ENCODE measurements at regions not wholly inside any gene's neighbourhood (a gene's known extent, or its start where the extent isn't known, plus 50 kb on each side); places are given as distances from the start of the nearest gene placed in this dataset.

GRCh38 chr21:40915114-40915513 lies 68.2 kb upstream of the DSCAM start:
- no peak for TF ChIP-seq CTCF (IDR thresholded peaks at IDR 0.05)
- TF ChIP-seq POLR2A (IDR thresholded peaks at IDR 0.05): no peak
- WGBS (ENCODE audit: insufficient coverage, low coverage, low lambda C conversion rate, missing lambda C conversion rate): no CpG with 5 or more reads among the region's 6 CpGs
- H3K9me3 ChIP-seq: no peaks in the 10 kb centered on the region

GRCh38 chr21:40923407-40923806 lies 76.4 kb upstream of the DSCAM start:
- Histone ChIP-seq H3K27me3 (no peaks in the 10 kb centered on the region), H3K9me3 (no peaks in the 10 kb centered on the region), H3K27ac (no peak overlapping the region), H3K4me3 (no peak overlapping the region), H3K4me1 (no peaks in the 10 kb centered on the region), H3K36me3 (no peaks in the 10 kb centered on the region)
- TF ChIP-seq POLR2A (IDR thresholded peaks at IDR 0.05): no peak
- no peak for TF ChIP-seq CTCF (IDR thresholded peaks at IDR 0.05)
- DNase-seq (no peak), ATAC-seq (no peak)
- intact Hi-C loops (cut with DNase I): no loop called here
- 78% methylated on average over 8 of the region's 8 CpGs for WGBS (ENCODE audit: insufficient coverage, low coverage, low lambda C conversion rate, missing lambda C conversion rate)

More at GRCh38 chr21:40915114-40915513, 68.2 kb upstream of the DSCAM start:
- DNase-seq: no peak
- H3K4me1 ChIP-seq: no peaks in the 10 kb centered on the region
- H3K27me3 ChIP-seq: no peaks in the 10 kb centered on the region
- no peak for ATAC-seq
- H3K4me3 ChIP-seq: no peak overlapping the region
- intact Hi-C loops (cut with DNase I): no loop called here
- H3K27ac ChIP-seq: no peak overlapping the region
- H3K36me3 ChIP-seq: no peaks in the 10 kb centered on the region

GRCh38 chr21:40923901-40924300 lies 76.9 kb upstream of the DSCAM start:
- Histone ChIP-seq H3K9me3 (no peaks in the 10 kb centered on the region), H3K27ac (no peak overlapping the region), H3K36me3 (no peaks in the 10 kb centered on the region), H3K27me3 (no peaks in the 10 kb centered on the region), H3K4me3 (no peak overlapping the region), H3K4me1 (no peaks in the 10 kb centered on the region)
- no peak for DNase-seq
- WGBS (ENCODE audit: insufficient coverage, low coverage, low lambda C conversion rate, missing lambda C conversion rate): 53% methylated on average over 6 of the region's 7 CpGs
- intact Hi-C loops (cut with DNase I): no loop called here
- TF ChIP-seq POLR2A (IDR thresholded peaks at IDR 0.05) (no peak), CTCF (IDR thresholded peaks at IDR 0.05) (no peak)
- ATAC-seq: no peak

GRCh38 chr21:40924641-40925040 lies 77.7 kb upstream of the DSCAM start:
- 48% methylated on average over 4 of the region's 9 CpGs for WGBS (ENCODE audit: insufficient coverage, low coverage, low lambda C conversion rate, missing lambda C conversion rate)
- Histone ChIP-seq H3K4me1 (no peaks in the 10 kb centered on the region), H3K9me3 (no peaks in the 10 kb centered on the region), H3K36me3 (no peaks in the 10 kb centered on the region), H3K27ac (no peak overlapping the region), H3K27me3 (no peaks in the 10 kb centered on the region), H3K4me3 (no peak overlapping the region)
- TF ChIP-seq CTCF (IDR thresholded peaks at IDR 0.05): no peak
- TF ChIP-seq POLR2A (IDR thresholded peaks at IDR 0.05): no peak
- ATAC-seq (no peak), DNase-seq (no peak)
- intact Hi-C loops (cut with DNase I): no loop called here

- no peaks in the 10 kb centered on the region for H3K4me1 ChIP-seq
- no peaks in the 10 kb centered on the region for H3K9me3 ChIP-seq
- intact Hi-C loops (cut with DNase I): no loop called here
- no peak overlapping the region for H3K27ac ChIP-seq
- H3K36me3 ChIP-seq: no peaks in the 10 kb centered on the region
- no peak overlapping the region for H3K4me3 ChIP-seq
- no peak for ATAC-seq
- no peak for DNase-seq
- H3K27me3 ChIP-seq: no peaks in the 10 kb centered on the region
- TF ChIP-seq CTCF (IDR thresholded peaks at IDR 0.05) (no peak), POLR2A (IDR thresholded peaks at IDR 0.05) (no peak)
Observed at GRCh38 chr21:40926238-40926637, 79.3 kb upstream of the DSCAM start.
